22Rv1 (cell line): ENCODE measurements at regions not wholly inside any gene's neighbourhood (a gene's known extent, or its start where the extent isn't known, plus 50 kb on each side); places are given as distances from the start of the nearest gene placed in this dataset.

ENCODE experiments used
- CTCF ChIP-seq: fragments of 450-650 bp; IDR thresholded peaks from 2 replicates; pipeline ENCODE4 v1.5.1; 2017; ENCODE audit warnings: mild to moderate bottlenecking
- ZFX ChIP-seq: fragments of 450-650 bp; IDR thresholded peaks from 2 replicates; pipeline ENCODE4 v1.6.1; 2017; ENCODE audit warnings: antibody characterized with exemption, borderline replicate concordance

GRCh38 chr2:56587456-56587855 is 403.7 kb downstream of the CCDC85A start:
- TF ChIP-seq CTCF (no peak), ZFX (no peak)
